ENCODE measurements at regions not wholly inside any gene's neighbourhood (a gene's known extent, or its start where the extent isn't known, plus 50 kb on each side); places are given as distances from the start of the nearest gene placed in this dataset.

- Histone ChIP-seq H3K79me2 (ENCODE audit: low read depth) (no peaks in the 10 kb centered on the region), H4K20me1 (ENCODE audit: insufficient read depth) (no peaks in the 10 kb centered on the region), H3K4me1 (replicated peaks; ENCODE audit: insufficient read depth) (peaks cover 10% of the 10 kb centered on the region), H2AFZ (no peak overlapping the region), H3K4me2 (no peak overlapping the region), H3K9me3 (ENCODE audit: insufficient read depth, low read depth) (no peaks in the 10 kb centered on the region), H3K9me2 (ENCODE audit: insufficient read depth) (no peaks in the 10 kb centered on the region), H3K36me3 (ENCODE audit: low read depth) (no peaks in the 10 kb centered on the region), H3K4me3 (no peak overlapping the region), H3F3A (ENCODE audit: insufficient read depth, low read depth) (peaks cover under 1% of the 10 kb centered on the region; the same call in 1 of the 2 replicates), H3K27ac (no peak overlapping the region), H3K27me3 (ENCODE audit: insufficient read depth, low read depth) (no peaks in the 10 kb centered on the region)
- ChIA-PET CTCF (no interaction called here), POLR2A (ENCODE audit: unreplicated experiment) (no interaction called here)
- intact Hi-C loops (cut with micrococcal nuclease; ENCODE audit: unreplicated experiment), result no loop called here
- no TSS peak for BruUV-seq (replicated peaks)
- no peak for DNase-seq
- no peak for TF ChIP-seq CTCF (conservative IDR thresholded peaks at IDR 0.05)
- no peak for TF ChIP-seq EZH2 (IDR thresholded peaks at IDR 0.05; ENCODE audit: low read depth)
These were observed 167.3 kb downstream of the MYLK4 start for GRCh38 chr6:2583459-2583858.

- Histone ChIP-seq H3K36me3 (ENCODE audit: low read depth) (no peaks in the 10 kb centered on the region), H3K9me2 (ENCODE audit: insufficient read depth) (no peaks in the 10 kb centered on the region), H3K9me3 (ENCODE audit: insufficient read depth, low read depth) (no peaks in the 10 kb centered on the region), H3K4me2 (no peak overlapping the region), H4K20me1 (ENCODE audit: insufficient read depth) (no peaks in the 10 kb centered on the region), H3K4me1 (replicated peaks; ENCODE audit: insufficient read depth) (peaks cover 20% of the 10 kb centered on the region), H2AFZ (no peak overlapping the region), H3F3A (ENCODE audit: insufficient read depth, low read depth) (peaks cover 5% of the 10 kb centered on the region; the same call in 1 of the 2 replicates), H3K27ac (no peak overlapping the region), H3K79me2 (ENCODE audit: low read depth) (no peaks in the 10 kb centered on the region), H3K27me3 (ENCODE audit: insufficient read depth, low read depth) (no peaks in the 10 kb centered on the region), H3K4me3 (no peak overlapping the region)
- DNase-seq, result no peak
- TF ChIP-seq CTCF (conservative IDR thresholded peaks at IDR 0.05), result no peak
- TF ChIP-seq EZH2 (IDR thresholded peaks at IDR 0.05; ENCODE audit: low read depth), result no peak
- ChIA-PET CTCF (interaction anchor here (0.6 kb wide), 1 partner anchor 1690 kb away, joined by 13 read pairs; no protein-coding TSS in a partner anchor), POLR2A (ENCODE audit: unreplicated experiment) (no interaction called here)
- intact Hi-C loops (cut with micrococcal nuclease; ENCODE audit: unreplicated experiment), result no loop called here
- no TSS peak for BruUV-seq (replicated peaks)
These were observed 168.5 kb downstream of the MYLK4 start for GRCh38 chr6:2582268-2582667.

- DNase-seq, result no peak
These were observed 169.1 kb downstream of the MYLK4 start for GRCh38 chr6:2581611-2582010.

More at GRCh38 chr6:2581611-2582010, 169.1 kb downstream of the MYLK4 start:
- H3K27ac ChIP-seq, result no peak overlapping the region
- no peak for TF ChIP-seq EZH2 (IDR thresholded peaks at IDR 0.05; ENCODE audit: low read depth)
- TF ChIP-seq CTCF (conservative IDR thresholded peaks at IDR 0.05), result no peak
- no peaks in the 10 kb centered on the region for H3K9me2 ChIP-seq (ENCODE audit: insufficient read depth)
- H3K36me3 ChIP-seq (ENCODE audit: low read depth), result no peaks in the 10 kb centered on the region
- H2AFZ ChIP-seq, result no peak overlapping the region
- H3K4me3 ChIP-seq, result no peak overlapping the region
- H3K27me3 ChIP-seq (ENCODE audit: insufficient read depth, low read depth), result no peaks in the 10 kb centered on the region
- no peaks in the 10 kb centered on the region for H3K79me2 ChIP-seq (ENCODE audit: low read depth)
- H4K20me1 ChIP-seq (ENCODE audit: insufficient read depth), result no peaks in the 10 kb centered on the region
- H3K4me1 ChIP-seq (replicated peaks; ENCODE audit: insufficient read depth), result peaks cover 20% of the 10 kb centered on the region
- no peak overlapping the region for H3K4me2 ChIP-seq
- POLR2A ChIA-PET (ENCODE audit: unreplicated experiment), result no interaction called here
- BruUV-seq (replicated peaks), result no TSS peak
- CTCF ChIA-PET, result interaction anchor here (0.6 kb wide), 1 partner anchor 1691 kb away, joined by 13 read pairs; no protein-coding TSS in a partner anchor
- intact Hi-C loops (cut with micrococcal nuclease; ENCODE audit: unreplicated experiment), result no loop called here
- no peaks in the 10 kb centered on the region for H3K9me3 ChIP-seq (ENCODE audit: insufficient read depth, low read depth)
- peaks cover 5% of the 10 kb centered on the region; the same call in 1 of the 2 replicates for H3F3A ChIP-seq (ENCODE audit: insufficient read depth, low read depth)
